ENCODE measurements at regions not wholly inside any gene's neighbourhood (a gene's known extent, or its start where the extent isn't known, plus 50 kb on each side); places are given as distances from the start of the nearest gene placed in this dataset.

DNA sequence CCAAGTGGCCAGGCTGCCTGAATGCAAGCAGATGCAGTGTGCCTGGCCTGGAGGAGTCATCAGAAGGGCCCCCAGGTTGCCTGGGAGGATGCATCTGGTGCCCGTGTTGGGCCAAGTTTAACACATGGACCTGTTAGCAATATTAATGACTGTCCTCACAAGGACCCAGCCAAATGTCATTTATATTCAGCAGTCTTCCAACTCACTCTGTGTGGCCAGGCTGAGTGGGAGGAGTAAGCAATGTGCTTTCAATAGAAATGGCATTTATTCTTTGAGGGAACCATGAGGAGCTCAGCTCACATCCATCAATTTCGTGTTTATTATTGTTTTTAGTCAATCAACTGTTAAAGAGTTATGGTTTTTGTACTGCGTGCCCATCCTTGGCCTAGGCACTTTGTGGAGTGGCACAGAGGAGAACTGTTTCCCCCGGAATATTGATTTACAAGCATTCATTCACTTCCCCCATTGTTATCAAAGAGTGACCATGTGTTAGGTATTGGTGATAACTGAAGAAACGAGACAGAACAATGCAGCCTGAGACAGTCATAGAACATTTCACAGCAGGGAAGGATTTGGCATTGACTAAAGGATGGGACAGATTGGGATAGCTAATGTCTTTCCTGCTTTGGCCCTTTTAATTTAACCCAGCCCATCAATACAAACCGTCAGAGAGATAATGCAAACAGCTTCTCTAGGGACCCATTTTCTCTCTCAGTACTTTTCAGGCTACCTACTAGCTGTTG, 725.2 kb downstream of the TSN start:
- Mint-ChIP-seq H3K27ac (ENCODE audit: unreplicated experiment) (no peak overlapping the region), H3K36me3 (ENCODE audit: low read depth) (no peaks in the 10 kb centered on the region), H3K4me3 (ENCODE audit: unreplicated experiment) (no peak overlapping the region), H3K9me3 (ENCODE audit: low read depth) (no peaks in the 10 kb centered on the region), H3K27me3 (ENCODE audit: low read depth) (no peaks in the 10 kb centered on the region), H3K4me1 (ENCODE audit: low read depth) (no peaks in the 10 kb centered on the region)
- DNase-seq (ENCODE audit: low spot score): no peak
- TF ChIP-seq, protein P1, sequence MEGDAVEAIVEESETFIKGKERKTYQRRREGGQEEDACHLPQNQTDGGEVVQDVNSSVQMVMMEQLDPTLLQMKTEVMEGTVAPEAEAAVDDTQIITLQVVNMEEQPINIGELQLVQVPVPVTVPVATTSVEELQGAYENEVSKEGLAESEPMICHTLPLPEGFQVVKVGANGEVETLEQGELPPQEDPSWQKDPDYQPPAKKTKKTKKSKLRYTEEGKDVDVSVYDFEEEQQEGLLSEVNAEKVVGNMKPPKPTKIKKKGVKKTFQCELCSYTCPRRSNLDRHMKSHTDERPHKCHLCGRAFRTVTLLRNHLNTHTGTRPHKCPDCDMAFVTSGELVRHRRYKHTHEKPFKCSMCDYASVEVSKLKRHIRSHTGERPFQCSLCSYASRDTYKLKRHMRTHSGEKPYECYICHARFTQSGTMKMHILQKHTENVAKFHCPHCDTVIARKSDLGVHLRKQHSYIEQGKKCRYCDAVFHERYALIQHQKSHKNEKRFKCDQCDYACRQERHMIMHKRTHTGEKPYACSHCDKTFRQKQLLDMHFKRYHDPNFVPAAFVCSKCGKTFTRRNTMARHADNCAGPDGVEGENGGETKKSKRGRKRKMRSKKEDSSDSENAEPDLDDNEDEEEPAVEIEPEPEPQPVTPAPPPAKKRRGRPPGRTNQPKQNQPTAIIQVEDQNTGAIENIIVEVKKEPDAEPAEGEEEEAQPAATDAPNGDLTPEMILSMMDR (IDR thresholded peaks at IDR 0.05): no peak

DNA sequence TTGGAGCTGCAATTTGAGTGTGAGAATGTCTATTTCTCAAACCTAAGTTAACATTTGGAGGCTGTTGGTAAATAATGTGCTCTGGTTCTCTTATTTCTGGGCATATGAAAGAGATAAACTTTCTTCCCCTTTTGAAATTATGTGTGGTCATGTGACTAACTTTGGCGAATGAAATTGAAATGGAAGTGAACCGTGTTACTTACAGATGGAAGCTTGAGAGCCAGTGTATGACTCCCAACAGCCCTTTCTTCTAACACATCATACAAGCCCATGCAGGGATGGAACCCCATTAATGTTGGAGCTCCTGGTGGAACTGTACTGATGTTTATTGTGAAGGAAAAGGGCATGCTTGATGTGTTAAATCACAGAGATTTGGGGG, 725.8 kb downstream of the TSN start:
- H3K27me3 Mint-ChIP-seq (ENCODE audit: low read depth): no peaks in the 10 kb centered on the region
- no peak overlapping the region for H3K27ac Mint-ChIP-seq (ENCODE audit: unreplicated experiment)
- H3K36me3 Mint-ChIP-seq (ENCODE audit: low read depth): no peaks in the 10 kb centered on the region
- TF ChIP-seq, protein P1 (IDR thresholded peaks at IDR 0.05): no peak
- no peak for DNase-seq (ENCODE audit: low spot score)
- no peak overlapping the region for H3K4me3 Mint-ChIP-seq (ENCODE audit: unreplicated experiment)
- H3K4me1 Mint-ChIP-seq (ENCODE audit: low read depth): no peaks in the 10 kb centered on the region
- no peaks in the 10 kb centered on the region for H3K9me3 Mint-ChIP-seq (ENCODE audit: low read depth)

DNA sequence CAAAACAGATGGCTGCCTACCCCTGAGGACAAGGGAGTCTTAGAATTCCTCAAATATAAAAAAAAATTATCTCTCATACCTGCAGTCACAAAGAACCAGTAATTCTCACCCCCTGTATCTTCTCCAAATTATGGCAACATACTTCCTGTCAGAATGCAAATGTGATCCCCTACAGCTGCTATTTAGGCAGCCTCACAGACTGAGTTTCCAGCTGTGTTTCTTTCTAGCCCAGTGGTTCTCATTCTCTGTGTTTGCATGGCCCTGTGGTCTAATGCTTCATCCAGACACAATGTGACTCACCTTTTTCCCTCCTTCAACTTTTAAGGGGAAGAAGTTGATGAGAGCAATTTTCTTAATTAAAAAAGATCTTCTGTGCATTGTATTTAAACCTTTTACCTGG, 726.3 kb downstream of the TSN start:
- DNase-seq (ENCODE audit: low spot score): no peak
- no peak overlapping the region for H3K4me3 Mint-ChIP-seq (ENCODE audit: unreplicated experiment)
- H3K27me3 Mint-ChIP-seq (ENCODE audit: low read depth): no peaks in the 10 kb centered on the region
- no peaks in the 10 kb centered on the region for H3K9me3 Mint-ChIP-seq (ENCODE audit: low read depth)
- no peak overlapping the region for H3K27ac Mint-ChIP-seq (ENCODE audit: unreplicated experiment)
- no peaks in the 10 kb centered on the region for H3K4me1 Mint-ChIP-seq (ENCODE audit: low read depth)
- no peaks in the 10 kb centered on the region for H3K36me3 Mint-ChIP-seq (ENCODE audit: low read depth)
- TF ChIP-seq, protein P1 (IDR thresholded peaks at IDR 0.05): no peak

DNA sequence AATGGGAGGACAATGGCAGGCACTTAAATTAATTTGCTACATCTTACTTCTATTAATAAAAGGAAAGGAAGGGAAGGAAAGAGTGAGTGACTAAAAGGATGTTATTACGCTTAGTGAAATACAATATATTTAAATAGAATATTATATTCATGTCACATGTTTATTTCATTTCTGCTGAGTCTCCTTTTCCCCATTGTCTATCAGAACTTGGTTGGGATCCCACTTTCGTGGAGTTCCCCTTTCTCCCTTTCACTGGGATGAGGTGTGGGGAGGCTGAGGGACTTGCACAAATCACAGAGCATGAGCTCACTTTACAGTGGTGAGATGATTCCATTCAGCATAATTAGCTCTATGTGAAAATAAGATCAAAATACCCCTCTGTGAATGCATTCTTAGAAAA, 730.6 kb downstream of the TSN start:
- TF ChIP-seq, protein P1 (IDR thresholded peaks at IDR 0.05): no peak
- Mint-ChIP-seq H3K4me1 (ENCODE audit: low read depth) (no peaks in the 10 kb centered on the region), H3K27me3 (ENCODE audit: low read depth) (no peaks in the 10 kb centered on the region), H3K4me3 (ENCODE audit: unreplicated experiment) (no peak overlapping the region), H3K36me3 (ENCODE audit: low read depth) (no peaks in the 10 kb centered on the region), H3K9me3 (ENCODE audit: low read depth) (no peaks in the 10 kb centered on the region), H3K27ac (ENCODE audit: unreplicated experiment) (no peak overlapping the region)
- no peak for DNase-seq (ENCODE audit: low spot score)

DNA sequence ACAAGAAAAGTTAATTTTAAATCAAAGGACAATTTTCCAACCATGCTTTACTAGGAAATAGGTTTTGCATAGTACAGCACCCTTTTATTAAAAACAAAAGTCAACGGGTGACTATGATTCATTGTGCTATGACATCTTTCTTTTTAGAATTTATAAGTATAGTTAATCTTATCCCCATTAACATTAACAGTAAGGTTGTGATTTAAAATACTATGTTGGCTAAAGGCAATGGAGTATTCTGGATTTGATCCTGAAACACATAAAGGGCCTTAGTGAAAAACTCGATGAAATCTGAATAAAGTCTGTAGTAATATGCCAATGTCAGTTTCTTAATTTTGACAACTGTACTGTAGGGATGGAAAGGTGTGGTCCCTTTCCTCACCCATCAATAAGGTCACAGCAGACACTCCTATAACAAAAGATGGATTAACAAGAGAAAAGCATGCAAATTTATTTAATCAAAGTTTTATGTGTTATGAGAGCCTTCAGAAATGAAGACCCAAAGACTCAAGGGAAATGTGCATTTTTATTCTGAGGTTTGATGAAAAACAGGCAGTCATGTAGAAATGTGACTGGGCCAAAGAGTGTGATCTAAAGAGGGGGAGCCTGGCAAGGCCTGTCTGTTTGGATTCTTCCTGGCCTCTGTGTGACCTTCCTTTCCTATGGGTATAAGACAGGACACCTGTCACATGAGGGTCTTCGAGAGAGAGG, 731.4 kb downstream of the TSN start:
- Mint-ChIP-seq H3K27ac (ENCODE audit: unreplicated experiment) (no peak overlapping the region), H3K4me1 (ENCODE audit: low read depth) (no peaks in the 10 kb centered on the region)

More for the DNA sequence above, 731.4 kb downstream of the TSN start:
- TF ChIP-seq, protein P1 (IDR thresholded peaks at IDR 0.05): no peak
- H3K36me3 Mint-ChIP-seq (ENCODE audit: low read depth): no peaks in the 10 kb centered on the region
- no peak overlapping the region for H3K4me3 Mint-ChIP-seq (ENCODE audit: unreplicated experiment)
- no peaks in the 10 kb centered on the region for H3K27me3 Mint-ChIP-seq (ENCODE audit: low read depth)
- H3K9me3 Mint-ChIP-seq (ENCODE audit: low read depth): no peaks in the 10 kb centered on the region
- DNase-seq (ENCODE audit: low spot score): no peak

Measured in chondrocyte (in vitro differentiated cells).